ENCODE measurements at regions not wholly inside any gene's neighbourhood (a gene's known extent, or its start where the extent isn't known, plus 50 kb on each side); places are given as distances from the start of the nearest gene placed in this dataset.

DNA sequence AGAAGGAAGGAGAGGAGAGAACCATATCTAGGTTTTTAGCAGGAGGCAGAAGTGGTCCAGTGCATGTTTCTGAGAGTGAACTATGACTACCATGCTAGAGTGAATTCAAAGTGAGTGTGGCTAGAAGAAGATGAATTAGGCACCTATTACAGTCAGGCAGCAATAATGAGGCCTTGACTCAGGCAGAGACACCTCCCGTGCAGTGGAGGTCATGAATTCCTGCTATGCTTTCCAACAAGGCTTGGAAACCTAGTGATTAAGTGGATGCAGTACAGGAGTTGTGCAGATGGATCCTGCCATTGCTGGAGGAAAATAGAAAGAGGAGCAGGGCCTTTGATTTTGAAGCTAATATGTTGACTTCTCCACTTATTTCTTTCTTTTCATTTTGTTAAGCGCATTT is 581.5 kb downstream of the RWDD3 start:
- Mint-ChIP-seq H3K27ac (no peak overlapping the region), H3K9me3 (peaks cover 7% of the 10 kb centered on the region), H3K4me1 (ENCODE audit: low read depth) (no peaks in the 10 kb centered on the region), H3K27me3 (no peaks in the 10 kb centered on the region), H3K4me3 (no peak overlapping the region), H3K36me3 (ENCODE audit: low read depth) (no peaks in the 10 kb centered on the region)
- Histone ChIP-seq H3K36me3 (ENCODE audit: insufficient read depth, low read length) (no peaks in the 10 kb centered on the region), H3K9me3 (ENCODE audit: control insufficient read depth in 1 of 2, insufficient read depth in 1 of 2, low read length in 2 of 2) (no peaks in the 10 kb centered on the region), H3K27ac (ENCODE audit: low read depth in 1 of 2, low read length in 2 of 2) (no peak overlapping the region), H3K4me1 (ENCODE audit: insufficient read depth, low read length) (no peaks in the 10 kb centered on the region), H3K27me3 (ENCODE audit: control insufficient read depth in 1 of 2, insufficient read depth in 2 of 2, low read length in 2 of 2) (no peaks in the 10 kb centered on the region), H3K4me3 (ENCODE audit: low read length) (no peak overlapping the region)
- TF ChIP-seq CTCF (IDR thresholded peaks at IDR 0.05): no peak
- POLR2A ChIA-PET: no interaction called here
- CTCF ChIA-PET: no interaction called here
- no peak for DNase-seq
- intact Hi-C loops (cut with DNase I, micrococcal nuclease): no loop called here
- no peak for ATAC-seq (ENCODE audit: poor library complexity)

- no peaks in the 10 kb centered on the region for H3K27me3 ChIP-seq (ENCODE audit: control insufficient read depth in 1 of 2, insufficient read depth in 2 of 2, low read length in 2 of 2)
- H3K9me3 Mint-ChIP-seq: peaks cover 9% of the 10 kb centered on the region
- H3K36me3 Mint-ChIP-seq (ENCODE audit: low read depth): no peaks in the 10 kb centered on the region
- H3K4me1 Mint-ChIP-seq (ENCODE audit: low read depth): no peaks in the 10 kb centered on the region
- no peak overlapping the region for H3K27ac Mint-ChIP-seq
- no peaks in the 10 kb centered on the region for H3K36me3 ChIP-seq (ENCODE audit: insufficient read depth, low read length)
- H3K27ac ChIP-seq (ENCODE audit: low read depth in 1 of 2, low read length in 2 of 2): no peak overlapping the region
- ATAC-seq (ENCODE audit: poor library complexity): no peak
- intact Hi-C loops (cut with DNase I, micrococcal nuclease): no loop called here
- POLR2A ChIA-PET: no interaction called here
- H3K27me3 Mint-ChIP-seq: no peaks in the 10 kb centered on the region
- H3K4me1 ChIP-seq (ENCODE audit: insufficient read depth, low read length): no peaks in the 10 kb centered on the region
- H3K9me3 ChIP-seq (ENCODE audit: control insufficient read depth in 1 of 2, insufficient read depth in 1 of 2, low read length in 2 of 2): peaks cover 0 to 8% of the 10 kb centered on the region in 2 experiments
- DNase-seq: no peak
- TF ChIP-seq CTCF (IDR thresholded peaks at IDR 0.05): no peak
- H3K4me3 ChIP-seq (ENCODE audit: low read length): no peak overlapping the region
- CTCF ChIA-PET: no interaction called here
- H3K4me3 Mint-ChIP-seq: no peak overlapping the region
Measured at GRCh38 chr1:95829556-95829955, 595.5 kb downstream of the RWDD3 start.

DNA sequence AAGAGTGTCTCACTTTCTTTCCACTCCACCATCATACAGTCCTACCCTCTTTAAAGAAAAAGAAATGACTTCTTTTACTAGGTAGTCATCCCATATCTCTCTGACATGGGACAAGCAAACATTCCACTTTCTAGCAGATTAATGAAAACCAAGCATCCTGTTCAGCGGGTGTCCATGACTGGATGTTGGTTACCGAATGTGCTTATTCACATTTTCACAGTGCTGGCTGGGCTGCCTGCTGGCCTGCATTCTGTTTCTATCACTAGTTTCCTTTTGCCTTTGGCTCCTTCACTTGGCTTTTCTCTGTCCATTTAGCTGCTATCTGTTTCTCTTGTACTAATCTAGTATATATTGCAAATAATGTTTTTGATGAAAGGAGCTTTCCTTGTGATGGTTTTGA is 598.4 kb downstream of the RWDD3 start:
- ChIA-PET CTCF (no interaction called here), POLR2A (no interaction called here)
- H3K27me3 ChIP-seq (ENCODE audit: control insufficient read depth in 1 of 2, insufficient read depth in 2 of 2, low read length in 2 of 2): no peaks in the 10 kb centered on the region
- Mint-ChIP-seq H3K36me3 (ENCODE audit: low read depth) (no peaks in the 10 kb centered on the region), H3K4me1 (ENCODE audit: low read depth) (no peaks in the 10 kb centered on the region), H3K4me3 (no peak overlapping the region), H3K27me3 (no peaks in the 10 kb centered on the region), H3K9me3 (peaks cover 15% of the 10 kb centered on the region), H3K27ac (no peak overlapping the region)
- no peak for TF ChIP-seq CTCF (IDR thresholded peaks at IDR 0.05)
- no peaks in the 10 kb centered on the region for H3K4me1 ChIP-seq (ENCODE audit: insufficient read depth, low read length)
- intact Hi-C loops (cut with DNase I, micrococcal nuclease): no loop called here
- DNase-seq (no peak), ATAC-seq (ENCODE audit: poor library complexity) (no peak)
- H3K27ac ChIP-seq (ENCODE audit: low read depth in 1 of 2, low read length in 2 of 2): no peak overlapping the region
- peaks cover 0 to 4% of the 10 kb centered on the region in 2 experiments for H3K9me3 ChIP-seq (ENCODE audit: control insufficient read depth in 1 of 2, insufficient read depth in 1 of 2, low read length in 2 of 2)
- no peaks in the 10 kb centered on the region for H3K36me3 ChIP-seq (ENCODE audit: insufficient read depth, low read length)
- H3K4me3 ChIP-seq (ENCODE audit: low read length): no peak overlapping the region
